Naive thymus-derived CD4-positive, alpha-beta T cell (primary cell): ENCODE measurements at regions not wholly inside any gene's neighbourhood (a gene's known extent, or its start where the extent isn't known, plus 50 kb on each side); places are given as distances from the start of the nearest gene placed in this dataset.

Experiments
- ATAC-seq: fragments of 150-1000 bp; cut with Tn5 transposase; 2 replicates; pipeline ENCODE4 v1.10.0; 2021; ENCODE audit warnings: mild to moderate bottlenecking, moderate library complexity
- CTCF ChIA-PET: fragments of 350-600 bp; sonication (Branson Sonifier 250); formaldehyde crosslinking; loops from one replicate; lab custom pipeline; 2021; ENCODE audit warnings: antibody characterized with exemption; lab: Charles Lee
- POLR2A ChIA-PET: fragments of 350-600 bp; sonication (Branson Sonifier 250); formaldehyde crosslinking; loops from one replicate; lab custom pipeline; 2021; ENCODE audit warnings: antibody characterized with exemption, inconsistent platforms; lab: Charles Lee
- DNase-seq, 9 donors: peaks; one replicate each; pipeline versions ENCODE4 v3.0.0 to v3.0.0-alpha.2; 2020 to 2022; ENCODE audit warnings: mixed read lengths in 1 of 9
- H3K27ac ChIP-seq: one replicate; pipeline ENCODE4 v1.7.0; 2013; ENCODE audit warnings: mild to moderate bottlenecking, low read depth, low read length, moderate library complexity
- H3K27me3 ChIP-seq, 2 donors: one replicate each; pipeline ENCODE4 v1.7.0; 2013; ENCODE audit warnings: low read length in 2 of 2, mild to moderate bottlenecking in 2 of 2, moderate library complexity in 2 of 2; ENCODE audit not compliant: control insufficient read depth in 2 of 2, insufficient read depth in 2 of 2
- H3K36me3 ChIP-seq, 3 experiments: 1 replicate in 2 of 3; 2 replicates in 1 of 3; pipeline ENCODE4 v1.7.0; 2013; ENCODE audit warnings: low read length in 3 of 3, mild to moderate bottlenecking in 3 of 3, moderate library complexity in 1 of 3; ENCODE audit not compliant: insufficient read depth in 3 of 3, control insufficient read depth in 2 of 3
- H3K4me1 ChIP-seq, 2 donors: one replicate each; pipeline ENCODE4 v1.7.0; 2013; ENCODE audit warnings: low read length in 2 of 2, mild to moderate bottlenecking in 2 of 2, moderate library complexity in 1 of 2; ENCODE audit not compliant: control insufficient read depth in 2 of 2, insufficient read depth in 2 of 2
- H3K4me3 ChIP-seq: 2 replicates; pipeline ENCODE4 v1.7.0; 2013; ENCODE audit warnings: mild to moderate bottlenecking, low read length
- H3K9me3 ChIP-seq, 3 experiments: 1 replicate in 2 of 3; 2 replicates in 1 of 3; pipeline ENCODE4 v1.7.0; 2013; ENCODE audit warnings: low read length in 3 of 3; ENCODE audit not compliant: control insufficient read depth in 2 of 3
- H3K27ac Mint-ChIP-seq, 9 donors: one replicate each; pipeline ENCODE4 v1.8.0; 2020 to 2022; ENCODE audit warnings: mixed read lengths in 9 of 9, mild to moderate bottlenecking in 8 of 9, moderate library complexity in 5 of 9, inconsistent platforms in 2 of 9
- H3K27me3 Mint-ChIP-seq, 5 donors: one replicate each; pipeline ENCODE4 v1.8.0; 2021 to 2022; ENCODE audit warnings: mixed read lengths in 5 of 5, mild to moderate bottlenecking in 1 of 5
- H3K36me3 Mint-ChIP-seq, 5 donors: one replicate each; pipeline ENCODE4 v1.8.0; 2020 to 2022; ENCODE audit warnings: mixed read lengths in 5 of 5, mild to moderate bottlenecking in 3 of 5, inconsistent platforms in 1 of 5
- H3K4me1 Mint-ChIP-seq, 7 donors: one replicate each; pipeline ENCODE4 v1.8.0; 2020 to 2022; ENCODE audit warnings: mixed read lengths in 7 of 7, mild to moderate bottlenecking in 3 of 7, inconsistent platforms in 1 of 7
- H3K4me3 Mint-ChIP-seq, 10 donors: one replicate each; pipeline ENCODE4 v1.8.0; 2020 to 2022; ENCODE audit warnings: mild to moderate bottlenecking in 10 of 10, mixed read lengths in 10 of 10, moderate library complexity in 6 of 10, inconsistent platforms in 2 of 10
- H3K9me3 Mint-ChIP-seq, 11 donors: one replicate each; pipeline ENCODE4 v1.8.0; 2020 to 2022; ENCODE audit warnings: mixed read lengths in 11 of 11, mild to moderate bottlenecking in 4 of 11, inconsistent platforms in 1 of 11, moderate library complexity in 1 of 11
- intact Hi-C, 2 donors: fragments of 100-400 bp; cut with micrococcal nuclease; formaldehyde crosslinking; loops; one replicate each; pipeline ENCODE4 v1.15.1; 2023

DNA sequence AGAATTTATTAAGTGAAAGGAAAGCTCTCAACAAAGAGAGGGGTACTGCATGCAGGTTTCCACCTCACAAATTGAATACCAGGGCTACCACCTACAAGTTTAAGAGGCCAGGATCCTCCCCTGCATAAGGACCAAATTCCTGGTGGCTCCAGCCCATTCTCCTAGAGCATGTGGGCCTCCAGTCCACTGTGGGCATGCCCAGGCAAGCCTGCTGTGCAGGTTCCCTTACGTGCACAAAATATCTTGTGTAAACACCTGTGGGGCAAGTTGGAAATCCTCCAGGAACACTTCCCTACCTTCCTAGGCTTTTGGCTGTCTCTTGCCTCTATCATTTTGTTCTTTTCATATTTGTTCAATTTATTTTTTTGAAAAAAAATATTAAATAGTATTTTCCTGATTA, 724.3 kb downstream of the ARAP2 start:
- Mint-ChIP-seq H3K27ac (no peak overlapping the region), H3K36me3 (no peaks in the 10 kb centered on the region), H3K4me3 (no peak overlapping the region), H3K27me3 (no peaks in the 10 kb centered on the region), H3K4me1 (no peaks in the 10 kb centered on the region), H3K9me3 (peaks cover 0 to 17% (median 0%) of the 10 kb centered on the region in 11 donors)
- ATAC-seq (no peak), DNase-seq (no peak)
- POLR2A ChIA-PET, result no interaction called here
- intact Hi-C loops, result no loop called here
- CTCF ChIA-PET, result no interaction called here
- no peaks in the 10 kb centered on the region for H3K36me3 ChIP-seq
- no peaks in the 10 kb centered on the region for H3K9me3 ChIP-seq
- H3K4me1 ChIP-seq, result no peaks in the 10 kb centered on the region
- no peak overlapping the region for H3K4me3 ChIP-seq
- no peaks in the 10 kb centered on the region for H3K27me3 ChIP-seq
- H3K27ac ChIP-seq, result no peak overlapping the region

DNA sequence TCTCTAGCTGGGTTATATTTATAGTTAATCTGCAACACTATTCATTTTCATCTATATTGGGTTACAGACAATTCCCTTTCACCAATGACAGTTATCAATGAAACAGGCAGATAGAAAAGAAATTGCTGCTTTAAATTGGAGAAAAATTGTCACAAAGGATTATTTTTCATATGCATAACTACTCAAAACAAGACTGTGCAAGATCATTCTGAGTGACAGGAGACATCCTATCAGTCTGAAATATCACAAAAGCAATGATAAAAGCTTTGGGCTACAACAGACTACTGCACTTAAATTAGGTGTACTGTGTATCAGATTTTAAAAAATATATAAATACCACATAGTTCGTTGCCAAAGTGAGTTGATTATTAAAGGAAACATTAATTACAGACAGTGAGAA, 722.6 kb downstream of the ARAP2 start:
- H3K27me3 Mint-ChIP-seq, result no peaks in the 10 kb centered on the region
- CTCF ChIA-PET, result no interaction called here
- POLR2A ChIA-PET, result no interaction called here
- Histone ChIP-seq H3K4me1 (no peaks in the 10 kb centered on the region), H3K27me3 (no peaks in the 10 kb centered on the region), H3K9me3 (no peaks in the 10 kb centered on the region), H3K4me3 (no peak overlapping the region), H3K27ac (no peak overlapping the region), H3K36me3 (no peaks in the 10 kb centered on the region)
- ATAC-seq, result no peak
- intact Hi-C loops, result no loop called here
- H3K4me1 Mint-ChIP-seq, result no peaks in the 10 kb centered on the region
- H3K9me3 Mint-ChIP-seq, result peaks cover 0 to 17% (median 0%) of the 10 kb centered on the region in 11 donors
- H3K36me3 Mint-ChIP-seq, result no peaks in the 10 kb centered on the region
- DNase-seq, result no peak
- no peak overlapping the region for H3K4me3 Mint-ChIP-seq
- no peak overlapping the region for H3K27ac Mint-ChIP-seq

DNA sequence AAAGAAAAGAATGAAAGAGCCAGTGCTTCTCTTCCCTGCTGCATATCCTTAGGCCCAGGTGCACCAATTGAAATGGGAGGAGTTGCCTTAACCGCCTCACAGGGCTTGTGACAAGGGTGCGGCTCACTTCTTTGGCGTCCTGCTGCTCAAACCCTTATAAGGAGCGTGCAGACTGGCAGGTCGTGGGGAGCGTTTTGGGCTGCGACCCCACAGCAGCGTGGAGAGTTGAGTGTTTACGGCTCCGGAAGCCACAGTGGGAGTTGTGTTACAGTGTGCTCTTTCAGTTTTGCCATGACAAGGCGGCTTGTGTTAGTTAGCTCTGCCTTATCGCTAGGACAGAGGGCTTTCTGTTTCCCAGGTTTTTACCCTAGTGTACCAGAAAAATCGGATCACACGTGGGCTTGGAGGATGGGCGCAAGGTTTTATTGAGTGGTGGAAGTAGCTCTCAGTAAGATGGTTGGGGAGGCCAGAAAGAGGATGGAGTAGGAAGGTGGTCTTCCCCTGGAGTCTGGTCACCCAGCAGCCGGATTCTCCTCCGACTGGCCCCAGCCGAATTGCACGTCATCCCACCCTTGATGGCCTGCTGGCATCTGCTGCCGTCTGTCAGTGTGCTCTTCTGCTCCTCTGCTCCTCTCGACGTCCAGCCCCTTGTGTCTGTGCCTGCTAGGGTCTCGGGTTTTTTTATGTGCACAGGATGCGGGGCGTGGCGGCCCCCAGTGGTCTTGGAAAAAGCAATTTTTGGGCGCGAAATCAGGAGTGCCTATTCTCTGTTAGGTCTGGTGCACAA, 718.9 kb downstream of the ARAP2 start:
- H3K36me3 Mint-ChIP-seq, result no peaks in the 10 kb centered on the region
- Histone ChIP-seq H3K27me3 (no peaks in the 10 kb centered on the region), H3K9me3 (no peaks in the 10 kb centered on the region), H3K36me3 (no peaks in the 10 kb centered on the region), H3K27ac (no peak overlapping the region), H3K4me1 (no peaks in the 10 kb centered on the region), H3K4me3 (no peak overlapping the region)
- H3K27me3 Mint-ChIP-seq, result no peaks in the 10 kb centered on the region
- ChIA-PET CTCF (no interaction called here), POLR2A (no interaction called here)
- ATAC-seq (peak; percentile 56), DNase-seq (no peak)
- H3K4me3 Mint-ChIP-seq, result peak overlapping the region in 2 of 10 donors; percentile 14 to 45
- intact Hi-C loops, result no loop called here
- H3K27ac Mint-ChIP-seq, result peak overlapping the region in 1 of 9 donors; percentile 49
- H3K9me3 Mint-ChIP-seq, result peaks cover 0 to 23% (median 0%) of the 10 kb centered on the region in 11 donors
- no peaks in the 10 kb centered on the region for H3K4me1 Mint-ChIP-seq

DNA sequence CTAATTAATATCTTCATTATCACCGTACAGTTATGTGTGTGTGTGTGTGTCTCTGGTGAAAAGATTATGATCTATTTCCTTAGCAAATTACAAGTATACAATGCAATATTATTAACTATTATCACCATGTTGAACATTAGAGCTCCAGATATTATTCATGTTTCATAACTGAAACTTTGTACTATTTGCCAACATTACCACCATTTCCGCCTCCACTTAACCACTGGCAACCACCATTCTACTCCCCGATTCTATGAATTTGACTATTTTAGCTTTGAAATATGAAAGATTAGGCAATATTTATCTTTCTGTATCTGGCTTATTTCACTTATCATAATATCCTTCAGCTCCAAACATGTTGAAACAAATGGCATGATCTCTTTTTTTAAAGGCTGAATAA, 717.9 kb downstream of the ARAP2 start:
- ChIA-PET POLR2A (no interaction called here), CTCF (no interaction called here)
- no peaks in the 10 kb centered on the region for H3K27me3 ChIP-seq
- H3K4me1 ChIP-seq, result no peaks in the 10 kb centered on the region
- no peaks in the 10 kb centered on the region for H3K9me3 ChIP-seq
- ATAC-seq (no peak), DNase-seq (no peak)
- no peaks in the 10 kb centered on the region for H3K36me3 ChIP-seq
- no peaks in the 10 kb centered on the region for H3K27me3 Mint-ChIP-seq
- H3K9me3 Mint-ChIP-seq, result peaks cover 0 to 15% (median 0%) of the 10 kb centered on the region in 11 donors
- no peak overlapping the region for H3K4me3 Mint-ChIP-seq
- intact Hi-C loops, result no loop called here
- H3K36me3 Mint-ChIP-seq, result no peaks in the 10 kb centered on the region
- H3K27ac Mint-ChIP-seq, result no peak overlapping the region
- no peaks in the 10 kb centered on the region for H3K4me1 Mint-ChIP-seq
- H3K4me3 ChIP-seq, result no peak overlapping the region
- H3K27ac ChIP-seq, result no peak overlapping the region

DNA sequence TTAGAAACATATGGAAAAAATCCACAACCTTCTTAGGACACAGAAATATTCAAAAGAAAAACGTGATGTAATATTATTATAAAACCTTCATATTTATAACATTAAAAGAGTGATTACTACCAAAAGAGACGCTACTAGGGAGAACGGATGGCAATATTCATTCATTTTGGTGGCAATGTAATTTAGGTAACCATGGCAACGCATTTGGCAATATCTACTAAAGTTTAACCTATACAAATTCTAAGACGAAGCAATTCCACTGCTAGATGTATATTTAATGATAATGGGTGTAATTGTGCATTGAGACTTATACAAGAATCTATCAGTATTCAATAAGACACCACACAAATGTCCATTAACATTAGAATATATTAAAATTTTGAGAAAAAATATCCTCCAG, 709.4 kb downstream of the ARAP2 start:
- intact Hi-C loops, result no loop called here
- no peak overlapping the region for H3K4me3 Mint-ChIP-seq
- ChIA-PET CTCF (no interaction called here), POLR2A (no interaction called here)
- H3K4me1 Mint-ChIP-seq, result no peaks in the 10 kb centered on the region
- H3K9me3 Mint-ChIP-seq, result peaks cover 0 to 6% (median 0%) of the 10 kb centered on the region in 11 donors
- no peaks in the 10 kb centered on the region for H3K36me3 Mint-ChIP-seq
- no peak for DNase-seq
- no peak overlapping the region for H3K27ac ChIP-seq
- H3K9me3 ChIP-seq, result no peaks in the 10 kb centered on the region
- ATAC-seq, result no peak
- H3K27me3 Mint-ChIP-seq, result no peaks in the 10 kb centered on the region
- H3K36me3 ChIP-seq, result no peaks in the 10 kb centered on the region
- no peak overlapping the region for H3K27ac Mint-ChIP-seq
- H3K4me1 ChIP-seq, result no peaks in the 10 kb centered on the region
- H3K27me3 ChIP-seq, result no peaks in the 10 kb centered on the region
- no peak overlapping the region for H3K4me3 ChIP-seq

DNA sequence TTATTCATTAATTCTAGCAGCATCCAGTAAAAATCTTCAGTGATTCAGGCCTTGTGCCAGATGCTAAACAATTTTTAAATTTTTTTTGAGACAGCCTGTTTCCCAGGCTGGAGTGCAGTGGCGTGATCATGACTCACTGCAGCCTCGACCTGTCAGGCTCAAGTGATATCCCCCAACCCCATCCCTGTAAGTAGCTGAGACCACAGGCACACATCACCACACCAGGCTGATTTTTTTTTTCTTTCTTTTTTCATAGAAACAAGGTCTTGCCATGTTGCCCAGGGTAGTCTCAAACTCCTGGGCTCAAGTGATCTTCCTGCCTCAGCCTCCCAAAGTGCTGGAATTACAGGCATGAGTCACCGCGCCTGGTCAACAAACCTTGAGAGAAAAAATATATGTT, 705.5 kb downstream of the ARAP2 start:
- Mint-ChIP-seq H3K4me1 (no peaks in the 10 kb centered on the region), H3K27me3 (no peaks in the 10 kb centered on the region), H3K27ac (no peak overlapping the region), H3K4me3 (no peak overlapping the region), H3K36me3 (no peaks in the 10 kb centered on the region), H3K9me3 (peaks cover 3 to 14% (median 8%) of the 10 kb centered on the region in 11 donors)
- Histone ChIP-seq H3K9me3 (no peaks in the 10 kb centered on the region), H3K36me3 (no peaks in the 10 kb centered on the region), H3K4me1 (no peaks in the 10 kb centered on the region), H3K27me3 (no peaks in the 10 kb centered on the region), H3K27ac (no peak overlapping the region), H3K4me3 (no peak overlapping the region)
- DNase-seq (no peak), ATAC-seq (no peak)
- ChIA-PET CTCF (no interaction called here), POLR2A (no interaction called here)
- intact Hi-C loops, result no loop called here

DNA sequence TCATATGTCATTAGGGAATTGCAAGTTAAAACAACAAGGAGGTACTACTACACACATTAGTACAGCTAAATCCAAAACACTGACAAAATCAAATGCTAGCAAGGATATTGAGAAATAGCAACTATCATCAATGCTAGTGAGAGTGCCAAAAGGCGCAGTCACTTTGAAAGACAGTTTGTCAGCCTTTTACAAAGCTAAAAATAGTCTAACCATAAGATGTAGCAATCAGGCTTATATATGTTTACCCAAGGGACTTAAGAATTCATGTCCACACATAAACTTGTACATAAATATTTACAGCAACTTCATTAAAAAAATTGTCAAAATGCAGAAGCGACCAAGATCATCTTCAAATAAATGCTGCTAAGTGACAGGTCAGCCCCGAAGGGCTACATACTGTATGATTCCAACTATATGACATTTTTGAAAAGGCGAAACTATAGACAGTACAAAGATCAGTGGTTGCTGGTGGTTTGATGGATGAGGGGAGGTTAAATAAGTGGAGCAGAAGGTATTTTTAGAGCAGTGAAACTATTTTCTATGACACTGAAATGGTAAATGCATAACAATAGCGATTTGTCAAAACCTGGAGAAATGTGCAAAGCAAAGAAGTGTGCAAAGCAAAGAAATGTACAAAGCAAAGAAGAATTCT, 704.8 kb downstream of the ARAP2 start:
- Mint-ChIP-seq H3K36me3 (no peaks in the 10 kb centered on the region), H3K4me3 (no peak overlapping the region), H3K27me3 (no peaks in the 10 kb centered on the region), H3K9me3 (peaks cover 3 to 14% (median 8%) of the 10 kb centered on the region in 11 donors), H3K27ac (no peak overlapping the region), H3K4me1 (no peaks in the 10 kb centered on the region)
- Histone ChIP-seq H3K9me3 (no peaks in the 10 kb centered on the region), H3K4me3 (no peak overlapping the region), H3K27me3 (no peaks in the 10 kb centered on the region), H3K27ac (no peak overlapping the region), H3K36me3 (no peaks in the 10 kb centered on the region), H3K4me1 (no peaks in the 10 kb centered on the region)
- intact Hi-C loops, result no loop called here
- POLR2A ChIA-PET, result no interaction called here
- no peak for ATAC-seq
- CTCF ChIA-PET, result no interaction called here
- no peak for DNase-seq
